ENCODE measurements at regions not wholly inside any gene's neighbourhood (a gene's known extent, or its start where the extent isn't known, plus 50 kb on each side); places are given as distances from the start of the nearest gene placed in this dataset.

DNA sequence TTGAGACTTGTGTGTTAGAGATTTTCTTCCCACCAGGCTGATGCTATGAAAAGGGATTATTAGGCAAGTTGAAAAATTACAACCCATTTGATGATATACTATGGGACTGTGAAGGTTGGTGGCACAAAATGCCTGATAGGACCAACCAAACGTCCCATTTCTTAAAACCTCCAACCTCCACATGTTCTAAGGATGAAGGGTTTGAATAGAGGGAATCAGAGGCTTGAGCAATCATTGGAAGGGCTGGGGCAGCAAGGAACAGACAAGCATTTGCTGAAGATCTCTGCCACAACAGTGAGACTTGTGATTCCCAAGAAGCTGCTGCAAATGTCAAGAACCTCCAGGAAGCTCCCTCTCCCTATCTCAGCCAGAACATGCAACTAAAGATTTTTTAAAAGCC is 283.1 kb downstream of the ELAVL2 start:
- TF ChIP-seq, protein P1, sequence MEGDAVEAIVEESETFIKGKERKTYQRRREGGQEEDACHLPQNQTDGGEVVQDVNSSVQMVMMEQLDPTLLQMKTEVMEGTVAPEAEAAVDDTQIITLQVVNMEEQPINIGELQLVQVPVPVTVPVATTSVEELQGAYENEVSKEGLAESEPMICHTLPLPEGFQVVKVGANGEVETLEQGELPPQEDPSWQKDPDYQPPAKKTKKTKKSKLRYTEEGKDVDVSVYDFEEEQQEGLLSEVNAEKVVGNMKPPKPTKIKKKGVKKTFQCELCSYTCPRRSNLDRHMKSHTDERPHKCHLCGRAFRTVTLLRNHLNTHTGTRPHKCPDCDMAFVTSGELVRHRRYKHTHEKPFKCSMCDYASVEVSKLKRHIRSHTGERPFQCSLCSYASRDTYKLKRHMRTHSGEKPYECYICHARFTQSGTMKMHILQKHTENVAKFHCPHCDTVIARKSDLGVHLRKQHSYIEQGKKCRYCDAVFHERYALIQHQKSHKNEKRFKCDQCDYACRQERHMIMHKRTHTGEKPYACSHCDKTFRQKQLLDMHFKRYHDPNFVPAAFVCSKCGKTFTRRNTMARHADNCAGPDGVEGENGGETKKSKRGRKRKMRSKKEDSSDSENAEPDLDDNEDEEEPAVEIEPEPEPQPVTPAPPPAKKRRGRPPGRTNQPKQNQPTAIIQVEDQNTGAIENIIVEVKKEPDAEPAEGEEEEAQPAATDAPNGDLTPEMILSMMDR (IDR thresholded peaks at IDR 0.05): no peak
- no peak for TF ChIP-seq POLR2AphosphoS5 (IDR thresholded peaks at IDR 0.05)
- no peak for TF ChIP-seq POLR2A (IDR thresholded peaks at IDR 0.05; ENCODE audit: low read depth)

All from esophagus muscularis mucosa (tissue), 3 donors.